Muscle layer of duodenum (tissue), 2 donors: ENCODE measurements at regions not wholly inside any gene's neighbourhood (a gene's known extent, or its start where the extent isn't known, plus 50 kb on each side); places are given as distances from the start of the nearest gene placed in this dataset.

ENCODE experiments used
- H3K27ac ChIP-seq: one replicate; pipeline ENCODE4 v1.7.0; 2013; ENCODE audit warnings: mild to moderate bottlenecking, low read length
- H3K27me3 ChIP-seq: one replicate; pipeline ENCODE4 v1.7.0; 2013; ENCODE audit warnings: low read depth, mild to moderate bottlenecking, control low read depth, low read length
- H3K36me3 ChIP-seq, 2 donors: one replicate each; pipeline ENCODE4 v1.7.0; 2013; ENCODE audit warnings: low read length in 2 of 2, control low read depth in 1 of 2, mild to moderate bottlenecking in 1 of 2; ENCODE audit not compliant: insufficient read depth in 2 of 2, control insufficient read depth in 1 of 2
- H3K4me1 ChIP-seq, 2 donors: one replicate each; pipeline ENCODE4 v1.7.0; 2013; ENCODE audit warnings: low read length in 2 of 2, mild to moderate bottlenecking in 2 of 2, control low read depth in 1 of 2, moderate library complexity in 1 of 2; ENCODE audit not compliant: insufficient read depth in 2 of 2, control insufficient read depth in 1 of 2
- H3K4me3 ChIP-seq, 2 donors: one replicate each; pipeline ENCODE4 v1.7.0; 2013; ENCODE audit warnings: low read length in 2 of 2, low read depth in 1 of 2, mild to moderate bottlenecking in 1 of 2
- H3K9me3 ChIP-seq, 2 donors: one replicate each; pipeline ENCODE4 v1.7.0; 2013; ENCODE audit warnings: low read length in 2 of 2, control low read depth in 1 of 2, mild to moderate bottlenecking in 1 of 2; ENCODE audit not compliant: control insufficient read depth in 1 of 2
- donor health status: healthy.

DNA sequence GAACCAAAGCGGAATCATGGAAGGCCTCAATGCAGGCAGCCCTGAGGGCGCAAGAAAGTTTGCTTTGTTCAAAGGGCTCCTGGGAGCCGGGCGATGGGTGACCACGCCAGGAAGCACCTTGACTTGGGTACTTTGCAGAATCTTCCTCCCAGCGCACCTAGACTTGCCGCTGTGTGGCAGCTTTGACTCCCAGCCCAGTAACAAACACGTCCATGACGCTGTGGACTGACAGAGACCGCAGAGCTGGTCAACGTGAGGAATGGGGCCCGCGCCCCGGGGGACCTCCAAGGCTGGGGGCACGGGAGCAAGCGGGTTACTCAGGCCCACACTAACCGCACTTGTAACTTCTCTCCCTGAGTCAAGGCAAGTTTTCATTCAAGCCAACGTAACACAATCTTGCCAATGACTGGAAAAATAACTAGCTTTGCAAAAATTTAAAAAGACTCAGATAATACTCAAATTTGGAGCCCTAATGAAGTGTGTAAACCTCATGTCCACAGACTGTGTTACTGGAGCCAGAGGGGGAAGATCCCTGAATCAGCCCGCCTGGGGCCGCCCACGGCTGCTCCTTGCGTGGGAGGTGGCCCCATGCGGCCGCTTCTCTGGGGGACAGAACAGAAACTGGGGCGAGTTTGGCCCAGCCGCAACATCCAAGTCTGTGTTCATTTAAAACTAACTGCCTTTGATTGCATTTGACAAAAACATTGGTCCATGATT is 130.8 kb downstream of the DNAJB6 start:
- H3K27me3 ChIP-seq, result peaks cover 9% of the 10 kb centered on the region

DNA sequence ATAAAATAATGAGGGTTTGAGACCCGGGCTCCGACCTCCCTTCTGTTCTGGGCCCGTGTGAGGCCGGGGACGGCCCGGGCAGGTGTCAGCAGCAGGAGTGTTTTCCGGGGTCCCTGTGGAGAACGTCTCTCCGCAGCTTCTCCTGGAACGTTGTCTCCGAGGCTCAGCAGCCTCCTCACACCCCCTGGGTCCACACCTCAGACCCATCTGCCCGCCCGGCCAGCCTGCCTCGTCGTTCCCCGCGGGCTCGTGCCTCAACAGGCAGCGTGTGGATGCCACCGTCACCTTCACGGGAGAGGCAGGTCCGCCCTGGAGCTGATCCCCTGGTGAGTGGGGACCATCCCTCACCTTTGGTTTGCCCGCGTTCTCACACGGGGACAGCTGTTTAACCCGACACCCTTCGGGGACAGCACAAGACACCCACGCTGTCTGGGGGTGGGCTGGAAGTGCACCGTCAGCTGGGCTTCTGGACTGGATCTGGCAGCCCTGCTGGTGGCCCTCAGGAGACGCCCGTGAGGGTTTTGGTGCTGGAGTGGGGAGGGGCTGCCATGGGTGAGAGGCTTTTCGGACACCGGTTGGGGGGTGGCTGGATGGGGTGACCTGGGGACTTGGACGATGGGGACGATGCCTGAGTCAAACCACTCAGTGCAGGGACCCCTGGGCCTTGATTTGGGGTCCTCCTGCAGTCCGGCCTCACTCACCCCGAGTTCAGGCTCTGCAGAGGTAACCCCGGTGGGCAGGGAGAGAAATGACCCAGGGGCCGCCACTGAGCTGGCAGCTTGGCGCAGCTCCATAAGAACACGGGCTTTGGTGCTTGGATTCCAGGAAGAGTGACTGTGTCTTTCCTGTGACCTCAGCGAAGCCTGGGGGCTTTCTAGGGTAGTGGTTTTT is 131.7 kb downstream of the DNAJB6 start:
- Histone ChIP-seq H3K4me1 (no peaks in the 10 kb centered on the region), H3K4me3 (no peak overlapping the region), H3K9me3 (peaks cover 0 to 13% of the 10 kb centered on the region in 2 donors), H3K27ac (no peak overlapping the region), H3K36me3 (no peaks in the 10 kb centered on the region), H3K27me3 (peaks cover 9% of the 10 kb centered on the region)

More for the DNA sequence above, 130.8 kb downstream of the DNAJB6 start:
- Histone ChIP-seq H3K4me1 (no peaks in the 10 kb centered on the region), H3K4me3 (no peak overlapping the region), H3K27ac (no peak overlapping the region), H3K9me3 (peaks cover 0 to 5% of the 10 kb centered on the region in 2 donors), H3K36me3 (no peaks in the 10 kb centered on the region)

DNA sequence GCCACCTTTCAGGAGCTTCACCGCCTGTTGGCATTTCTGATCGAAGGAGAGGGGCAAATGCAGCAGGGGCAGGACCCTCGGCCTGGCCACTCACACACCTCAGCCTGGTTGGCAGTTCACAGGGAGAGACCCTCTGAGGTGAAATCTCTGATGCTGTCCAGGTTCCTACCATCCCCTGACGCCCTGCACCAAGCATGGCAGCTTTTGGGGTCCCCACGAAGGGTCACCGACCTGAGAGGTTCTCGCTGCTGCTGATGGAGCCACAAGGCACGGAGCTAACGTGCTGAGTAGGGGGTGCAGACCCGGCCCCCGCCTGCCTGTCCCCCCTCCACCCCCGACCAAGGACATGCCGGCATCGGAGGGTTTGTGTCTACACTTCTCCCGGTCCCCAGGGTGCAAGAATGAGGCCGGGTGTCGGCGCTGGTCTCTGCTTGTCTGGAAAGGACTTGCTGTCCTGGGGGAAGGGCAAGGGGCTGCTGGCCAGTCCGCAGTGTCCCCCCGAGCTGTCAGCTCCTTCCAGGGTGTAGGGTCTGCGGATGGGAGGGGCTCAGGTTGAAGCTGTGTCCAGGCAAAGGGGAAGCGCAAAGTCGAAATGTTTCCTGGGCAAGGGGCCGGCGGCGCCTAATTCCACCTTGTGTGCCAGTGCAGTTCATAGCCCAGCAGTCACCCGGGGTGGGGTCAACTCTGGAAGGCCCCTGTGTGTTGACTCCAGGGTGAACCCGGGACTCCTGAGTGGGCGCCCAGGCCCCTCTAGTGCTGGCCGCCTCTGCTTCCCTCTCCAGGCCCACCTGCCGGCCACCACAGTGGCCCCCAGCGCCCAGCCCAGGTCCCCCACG is 132.6 kb downstream of the DNAJB6 start:
- peaks cover 0 to 15% of the 10 kb centered on the region in 2 donors for H3K9me3 ChIP-seq
- H3K4me1 ChIP-seq, result no peaks in the 10 kb centered on the region
- H3K27me3 ChIP-seq, result peaks cover 8% of the 10 kb centered on the region
- H3K4me3 ChIP-seq, result no peak overlapping the region
- no peaks in the 10 kb centered on the region for H3K36me3 ChIP-seq
- H3K27ac ChIP-seq, result no peak overlapping the region

DNA sequence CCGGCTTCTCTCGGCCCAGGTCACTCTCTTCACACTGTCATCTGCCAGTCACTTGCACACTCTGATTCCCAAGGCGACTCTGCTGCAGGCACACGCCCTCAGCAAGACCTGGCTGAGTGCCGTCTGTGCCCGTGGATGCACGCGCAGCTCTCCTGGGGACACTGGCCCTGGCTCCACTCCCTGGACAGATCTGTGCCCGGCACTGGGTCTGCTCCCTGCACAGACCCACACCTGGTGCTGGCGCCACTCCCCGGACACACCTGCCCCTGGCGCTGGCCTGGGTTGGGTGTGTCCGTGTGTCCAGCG is 133.2 kb downstream of the DNAJB6 start:
- Histone ChIP-seq H3K27ac (no peak overlapping the region), H3K36me3 (no peaks in the 10 kb centered on the region), H3K4me3 (no peak overlapping the region), H3K27me3 (peaks cover 2% of the 10 kb centered on the region), H3K9me3 (peaks cover 0 to 20% of the 10 kb centered on the region in 2 donors), H3K4me1 (no peaks in the 10 kb centered on the region)

DNA sequence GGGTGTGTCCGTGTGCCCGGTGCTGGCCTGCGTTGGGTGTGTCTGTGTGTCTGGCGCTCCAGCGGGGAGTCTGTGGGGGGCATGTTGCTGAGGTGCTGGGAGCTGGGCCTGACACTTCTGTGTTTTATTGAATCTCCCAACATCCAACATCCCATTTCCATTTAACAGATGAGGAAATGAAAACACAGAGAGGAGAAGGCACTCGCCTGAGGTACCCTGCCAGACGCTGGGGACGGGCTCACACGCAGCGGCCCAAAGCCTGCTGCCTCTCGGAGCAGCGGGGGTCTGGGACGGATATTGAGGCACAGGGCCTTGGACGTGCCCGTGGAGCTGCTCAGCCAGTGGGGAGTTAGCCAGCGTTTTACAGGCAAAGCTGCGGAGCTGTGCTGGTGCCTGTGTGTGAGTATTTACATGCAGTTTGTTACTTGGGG is 133.9 kb downstream of the DNAJB6 start:
- no peaks in the 10 kb centered on the region for H3K36me3 ChIP-seq
- no peak overlapping the region for H3K27ac ChIP-seq
- H3K4me1 ChIP-seq, result no peaks in the 10 kb centered on the region
- H3K4me3 ChIP-seq, result no peak overlapping the region
- H3K9me3 ChIP-seq, result peaks cover 0 to 20% of the 10 kb centered on the region in 2 donors
- H3K27me3 ChIP-seq, result no peaks in the 10 kb centered on the region

DNA sequence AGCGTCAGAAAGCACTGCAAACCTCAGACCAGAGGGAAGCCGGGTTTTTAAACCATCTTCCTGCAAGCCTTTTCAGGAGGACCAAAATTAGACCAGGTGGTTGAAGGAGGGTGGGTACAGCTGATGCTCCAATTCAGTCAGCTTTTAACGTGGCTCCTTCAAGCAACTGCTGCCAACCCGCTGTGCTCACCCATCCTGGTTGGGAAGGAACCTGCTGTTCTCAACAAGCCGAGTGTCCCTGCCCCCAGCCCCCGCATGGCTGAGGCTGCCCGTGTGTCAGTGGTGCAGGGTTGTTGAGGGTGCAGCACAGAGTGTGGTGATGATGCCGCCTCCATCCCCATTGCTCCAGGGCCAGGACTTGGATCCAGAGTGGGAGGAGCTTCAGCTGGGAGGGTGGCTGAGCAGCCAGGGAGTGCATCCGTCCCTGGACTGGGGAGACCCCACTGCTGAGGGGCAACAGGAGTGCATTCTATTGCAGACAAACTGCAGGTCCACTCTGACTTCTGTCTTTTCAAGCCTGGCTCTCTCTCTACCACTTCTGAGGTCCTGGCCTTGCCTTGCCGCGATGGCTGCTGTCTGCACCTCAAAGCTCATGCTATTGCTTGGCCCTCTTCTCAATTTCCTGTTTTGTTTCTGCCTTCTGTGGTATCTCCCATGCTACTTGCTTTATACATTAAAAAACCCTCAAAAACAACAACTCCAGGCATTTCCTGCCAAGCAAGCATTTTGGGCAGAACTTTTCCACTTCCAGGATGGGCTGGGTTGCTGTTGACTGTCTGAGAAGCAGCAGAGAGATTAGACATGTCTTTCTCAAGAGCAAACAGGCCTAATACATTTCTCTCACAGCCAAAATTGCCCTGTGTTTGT is 134.7 kb downstream of the DNAJB6 start:
- Histone ChIP-seq H3K9me3 (peaks cover 0 to 20% of the 10 kb centered on the region in 2 donors), H3K27ac (no peak overlapping the region), H3K4me3 (no peak overlapping the region), H3K36me3 (no peaks in the 10 kb centered on the region), H3K27me3 (no peaks in the 10 kb centered on the region), H3K4me1 (no peaks in the 10 kb centered on the region)

DNA sequence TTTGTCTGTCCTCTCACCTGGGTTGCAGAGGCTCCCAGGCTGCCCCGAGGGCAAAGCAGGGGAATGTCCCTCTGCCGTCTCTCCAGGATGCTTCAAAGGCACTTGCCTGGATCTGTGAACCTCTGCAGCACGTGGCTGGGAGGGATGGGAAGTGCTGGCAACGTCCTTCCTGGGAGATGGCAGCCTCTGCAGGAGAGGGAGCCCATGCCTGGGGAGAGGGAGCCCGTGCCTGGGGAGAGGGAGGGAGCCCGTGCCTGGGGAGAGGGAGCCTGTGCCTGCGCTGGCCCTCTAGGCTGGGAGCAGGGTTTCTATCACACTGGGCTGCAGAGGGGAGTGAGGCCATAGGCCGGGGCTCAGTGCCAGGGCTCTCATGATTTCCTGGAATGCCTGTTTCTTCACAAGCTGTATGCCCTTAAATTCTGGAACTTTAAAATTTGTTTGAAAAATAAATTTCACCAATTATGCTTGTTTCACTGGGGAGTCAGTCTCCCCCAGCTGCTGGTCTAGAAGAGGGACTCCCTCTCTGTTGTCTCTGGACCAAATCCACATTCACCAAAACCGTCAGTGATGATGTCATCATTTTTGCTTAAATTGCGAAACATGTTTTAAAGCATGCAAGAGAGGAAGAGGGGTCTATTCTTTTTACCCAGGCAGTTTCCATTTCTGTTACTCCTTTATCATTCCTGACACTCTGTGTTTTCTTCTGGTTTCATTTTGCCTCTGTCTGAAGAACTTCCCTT is 135.7 kb downstream of the DNAJB6 start:
- H3K9me3 ChIP-seq, result peaks cover 0 to 20% of the 10 kb centered on the region in 2 donors
- no peaks in the 10 kb centered on the region for H3K36me3 ChIP-seq
- no peak overlapping the region for H3K27ac ChIP-seq
- H3K27me3 ChIP-seq, result no peaks in the 10 kb centered on the region
- no peaks in the 10 kb centered on the region for H3K4me1 ChIP-seq
- no peak overlapping the region for H3K4me3 ChIP-seq

DNA sequence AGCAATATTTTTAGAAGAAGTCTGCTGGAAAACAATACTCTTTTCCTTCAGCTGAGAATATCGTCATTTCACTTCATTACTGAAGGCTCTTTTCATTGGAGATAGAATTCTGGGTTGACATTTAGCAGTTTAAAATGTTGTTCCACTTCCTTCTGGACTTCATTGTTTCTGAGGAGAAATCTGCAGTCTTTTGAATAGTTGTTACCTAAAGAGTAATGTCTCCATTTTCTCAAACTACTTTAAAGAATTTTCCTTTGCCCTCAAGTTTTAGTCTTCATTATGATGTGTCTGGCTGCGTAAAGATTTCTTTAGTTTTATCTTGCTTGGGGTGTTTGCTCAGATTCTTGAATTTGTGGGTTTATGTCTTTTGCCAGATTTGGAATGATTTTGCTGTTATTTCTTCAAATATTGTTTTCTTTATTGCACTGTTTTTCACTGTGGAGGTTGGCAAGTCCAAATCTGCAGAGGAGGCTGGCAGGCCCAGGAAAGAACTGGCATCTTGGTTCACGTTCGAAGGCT is 136.3 kb downstream of the DNAJB6 start:
- no peaks in the 10 kb centered on the region for H3K4me1 ChIP-seq
- H3K9me3 ChIP-seq, result peaks cover 0 to 20% of the 10 kb centered on the region in 2 donors
- no peaks in the 10 kb centered on the region for H3K36me3 ChIP-seq

DNA sequence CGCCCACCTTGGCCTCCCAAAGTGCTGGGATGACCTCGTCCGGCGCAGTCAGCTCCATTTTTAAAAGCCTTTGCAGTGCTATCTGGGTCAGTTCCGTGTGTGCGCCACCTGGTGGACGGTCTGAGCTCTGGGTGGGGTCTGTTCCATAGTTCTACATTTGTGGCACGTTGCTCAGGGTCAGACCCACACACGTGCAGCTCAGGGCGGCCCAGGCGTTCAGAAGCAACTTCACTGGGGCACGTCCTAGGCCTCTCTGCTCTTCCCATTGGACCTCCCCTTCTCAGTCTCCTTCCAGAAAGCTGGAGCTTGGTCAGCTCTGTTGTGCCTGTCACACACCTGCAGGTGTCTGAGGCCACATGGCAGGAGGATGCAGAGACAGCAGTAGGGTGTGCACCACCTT is 137.9 kb downstream of the DNAJB6 start:
- H3K27me3 ChIP-seq, result no peaks in the 10 kb centered on the region
- no peaks in the 10 kb centered on the region for H3K4me1 ChIP-seq
- peaks cover 0 to 20% of the 10 kb centered on the region in 2 donors for H3K9me3 ChIP-seq
- no peak overlapping the region for H3K4me3 ChIP-seq
- H3K36me3 ChIP-seq, result no peaks in the 10 kb centered on the region
- no peak overlapping the region for H3K27ac ChIP-seq

More for the DNA sequence above, 136.3 kb downstream of the DNAJB6 start:
- Histone ChIP-seq H3K4me3 (no peak overlapping the region), H3K27ac (no peak overlapping the region), H3K27me3 (no peaks in the 10 kb centered on the region)

DNA sequence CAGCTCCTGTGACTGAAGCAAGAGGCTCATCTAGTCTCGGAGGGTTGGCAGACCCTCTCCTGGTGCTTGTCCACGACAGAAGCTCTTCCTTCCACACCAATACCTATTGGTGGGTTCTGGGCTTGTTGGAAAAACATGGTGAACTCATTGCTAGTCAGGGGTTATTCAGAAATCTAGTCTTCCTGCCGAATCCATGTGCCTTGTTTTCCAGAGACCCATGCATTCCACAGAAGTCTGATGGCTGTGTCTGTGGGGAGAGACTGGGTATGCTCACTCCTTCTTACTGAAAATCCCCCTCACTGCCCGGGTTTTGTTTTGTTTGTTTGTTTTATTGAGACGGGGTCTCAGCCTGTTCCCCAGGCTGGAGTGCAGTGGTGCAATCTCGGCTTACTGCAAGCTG is 138.3 kb downstream of the DNAJB6 start:
- no peaks in the 10 kb centered on the region for H3K27me3 ChIP-seq
- no peak overlapping the region for H3K27ac ChIP-seq
- no peaks in the 10 kb centered on the region for H3K4me1 ChIP-seq
- H3K36me3 ChIP-seq, result no peaks in the 10 kb centered on the region
- H3K4me3 ChIP-seq, result no peak overlapping the region
- peaks cover 0 to 20% of the 10 kb centered on the region in 2 donors for H3K9me3 ChIP-seq
